Activated naive CD8-positive, alpha-beta T cell treated with anti-CD3 and anti-CD28 coated beads, Interleukin-2, amount 50 U/mL, for 24 hours (primary cell): ENCODE measurements at regions not wholly inside any gene's neighbourhood (a gene's known extent, or its start where the extent isn't known, plus 50 kb on each side); places are given as distances from the start of the nearest gene placed in this dataset.
"Not testable (repeated sequence)": the region's sequence is repeated elsewhere in the genome, so short reads cannot be mapped to it uniquely, and the experiment has no call there.

Experiments used
- ATAC-seq: fragments of 150-1000 bp; cut with Tn5 transposase; one replicate; pipeline ENCODE4 v1.10.0; 2021
- DNase-seq: peaks from one replicate; pipeline ENCODE4 v3.0.0; 2021
- H3K27ac Mint-ChIP-seq: one replicate; pipeline ENCODE4 v1.8.0; 2021; ENCODE audit warnings: mild to moderate bottlenecking, mixed read lengths
- H3K27me3 Mint-ChIP-seq: one replicate; pipeline ENCODE4 v1.8.0; 2021; ENCODE audit warnings: mixed read lengths
- H3K36me3 Mint-ChIP-seq: one replicate; pipeline ENCODE4 v1.8.0; 2021; ENCODE audit warnings: low read depth, mixed read lengths
- H3K4me1 Mint-ChIP-seq: one replicate; pipeline ENCODE4 v1.8.0; 2021; ENCODE audit warnings: mixed read lengths
- H3K4me3 Mint-ChIP-seq: one replicate; pipeline ENCODE4 v1.8.0; 2021; ENCODE audit warnings: mild to moderate bottlenecking, moderate library complexity, mixed read lengths
- H3K9me3 Mint-ChIP-seq: one replicate; pipeline ENCODE4 v1.8.0; 2021; ENCODE audit warnings: mixed read lengths

DNA sequence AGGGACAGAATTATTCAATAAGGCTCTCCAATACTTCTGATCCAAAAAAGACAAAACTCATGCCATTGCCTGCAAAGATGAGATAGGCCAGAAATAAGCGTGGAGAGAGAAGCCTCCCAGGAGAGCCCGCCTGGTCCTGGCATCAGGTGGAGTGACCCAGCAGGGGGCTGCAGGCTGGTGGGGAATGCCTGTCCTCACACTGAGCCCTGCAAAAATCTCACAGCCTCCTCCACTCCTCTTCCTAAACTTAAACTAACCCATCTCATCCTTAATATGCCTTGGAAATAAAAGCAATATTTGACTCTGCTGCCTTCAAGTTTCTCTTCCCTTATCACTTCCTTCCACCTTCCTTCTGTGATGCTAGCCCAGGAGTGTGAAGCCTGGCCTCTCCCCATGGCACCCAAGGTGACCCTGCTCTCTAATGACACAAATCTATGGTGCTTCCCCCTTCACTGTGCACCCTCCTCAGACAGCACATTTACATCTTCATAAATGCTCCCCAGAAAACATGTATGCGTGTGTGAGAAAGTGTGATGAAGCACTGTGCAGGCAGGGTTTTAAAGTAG is 218.4 kb downstream of the ANAPC1 start:
- DNase-seq (no peak), ATAC-seq (no peak)
- Mint-ChIP-seq H3K9me3 (no peaks in the 10 kb centered on the region), H3K36me3 (no peaks in the 10 kb centered on the region), H3K27ac (no peak overlapping the region), H3K4me3 (no peak overlapping the region), H3K4me1 (peaks cover 14% of the 10 kb centered on the region), H3K27me3 (peaks cover 12% of the 10 kb centered on the region)

DNA sequence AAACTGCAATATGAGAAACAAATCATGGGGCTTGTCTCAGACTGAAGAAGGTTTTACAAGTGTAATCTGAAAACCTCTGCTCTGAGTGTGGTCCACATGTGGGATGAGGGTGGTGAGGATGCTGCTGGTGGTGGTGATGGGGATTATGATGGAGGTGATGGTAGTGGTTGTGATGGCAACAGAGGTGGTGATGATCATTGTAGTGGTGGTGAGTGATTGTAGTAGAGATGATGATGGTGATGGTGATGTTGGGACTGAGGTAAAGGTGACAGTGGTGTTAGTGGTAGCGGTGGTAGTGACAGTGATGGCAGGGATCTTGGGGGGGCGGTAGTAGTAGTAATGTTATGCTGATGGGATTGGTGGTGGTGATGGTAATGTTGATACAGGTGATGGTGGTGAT is 217.8 kb downstream of the ANAPC1 start:
- Mint-ChIP-seq H3K4me1 (peaks cover 14% of the 10 kb centered on the region), H3K4me3 (no peak overlapping the region), H3K9me3 (no peaks in the 10 kb centered on the region), H3K36me3 (peaks cover under 1% of the 10 kb centered on the region), H3K27ac (no peak overlapping the region), H3K27me3 (peaks cover 10% of the 10 kb centered on the region)
- ATAC-seq, result no peak
- DNase-seq, result no peak

DNA sequence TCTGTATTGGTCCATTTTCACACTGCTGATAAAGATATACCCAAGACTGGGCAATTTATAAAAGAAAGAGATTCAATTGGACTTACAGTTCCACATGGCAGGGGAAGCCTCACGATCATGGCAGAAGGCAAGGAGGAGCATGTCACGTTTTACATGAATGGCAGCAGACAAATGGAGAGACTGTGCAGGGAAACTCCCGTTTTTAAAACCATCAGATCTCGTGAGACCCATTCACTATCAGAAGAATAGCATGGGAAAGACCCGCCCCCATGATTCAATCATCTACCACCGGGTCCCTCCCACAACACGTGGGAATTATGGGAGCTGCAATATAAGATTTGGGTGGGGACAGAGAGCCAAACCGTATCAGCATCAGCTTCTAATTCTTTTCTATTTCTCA is 217.0 kb downstream of the ANAPC1 start:
- no peak overlapping the region for H3K27ac Mint-ChIP-seq
- H3K4me1 Mint-ChIP-seq, result peaks cover 12% of the 10 kb centered on the region
- no peak for DNase-seq
- H3K9me3 Mint-ChIP-seq, result no peaks in the 10 kb centered on the region
- H3K27me3 Mint-ChIP-seq, result peaks cover 8% of the 10 kb centered on the region
- peaks cover 2% of the 10 kb centered on the region for H3K36me3 Mint-ChIP-seq
- H3K4me3 Mint-ChIP-seq, result no peak overlapping the region
- no peak for ATAC-seq

DNA sequence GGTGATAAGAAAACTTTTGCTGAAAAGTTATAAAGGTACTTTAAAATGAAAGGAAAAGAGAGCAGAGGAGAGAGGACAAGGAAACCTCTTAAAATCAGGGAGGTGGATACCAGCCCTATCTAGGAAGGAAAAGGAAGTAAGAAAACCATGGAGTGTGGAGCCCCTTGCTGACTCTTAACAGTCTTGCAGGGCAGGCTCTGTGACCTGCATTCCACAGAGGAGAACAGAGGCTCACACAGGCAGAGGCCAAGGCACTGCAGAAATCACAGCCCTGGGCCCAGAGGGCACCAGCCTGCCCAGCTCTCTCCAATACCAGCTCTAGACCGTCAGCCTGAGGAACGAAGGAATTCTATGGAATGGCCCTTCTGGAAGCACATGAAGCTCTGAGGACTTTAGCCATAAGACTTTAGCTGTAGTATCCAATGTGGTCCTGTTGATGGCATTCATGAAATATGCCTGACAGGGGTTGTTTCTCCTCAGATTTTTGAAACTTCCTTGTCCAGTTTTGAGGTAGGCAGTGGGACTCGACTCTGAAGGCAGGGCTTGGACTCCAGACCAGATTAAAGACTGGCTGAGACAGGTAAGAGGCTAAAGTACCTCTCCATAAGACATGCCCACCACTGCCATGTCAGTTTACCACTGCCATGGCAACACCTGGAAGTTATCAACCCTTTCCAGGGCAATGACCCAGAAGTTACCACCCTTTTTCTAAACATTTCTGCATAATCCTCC is 216.3 kb downstream of the ANAPC1 start:
- H3K27ac Mint-ChIP-seq, result no peak overlapping the region
- DNase-seq (no peak), ATAC-seq (no peak)
- peaks cover 8% of the 10 kb centered on the region for H3K4me1 Mint-ChIP-seq
- no peaks in the 10 kb centered on the region for H3K9me3 Mint-ChIP-seq
- H3K36me3 Mint-ChIP-seq, result peaks cover 2% of the 10 kb centered on the region
- H3K27me3 Mint-ChIP-seq, result peaks cover 8% of the 10 kb centered on the region
- H3K4me3 Mint-ChIP-seq, result no peak overlapping the region

DNA sequence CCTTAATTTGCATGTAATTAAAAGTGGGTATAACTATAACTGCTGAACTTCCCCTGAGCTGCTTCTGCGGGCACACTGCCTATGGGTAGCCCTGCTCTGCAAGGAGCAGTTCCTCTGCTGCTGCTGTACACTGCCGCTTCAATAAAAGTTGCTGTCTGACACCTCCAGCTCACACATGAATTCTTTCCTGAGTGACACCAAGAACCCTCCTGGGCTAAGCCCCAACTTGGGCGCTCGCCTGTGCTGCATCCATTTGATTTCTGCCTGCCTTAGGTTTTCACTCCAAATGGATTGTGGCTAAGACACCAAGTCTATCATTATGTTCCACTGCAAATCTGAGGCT is 215.7 kb downstream of the ANAPC1 start:
- Mint-ChIP-seq H3K27me3 (peaks cover 8% of the 10 kb centered on the region), H3K4me3 (no peak overlapping the region), H3K36me3 (peaks cover 2% of the 10 kb centered on the region), H3K27ac (no peak overlapping the region), H3K9me3 (no peaks in the 10 kb centered on the region), H3K4me1 (peaks cover 4% of the 10 kb centered on the region)
- ATAC-seq, result no peak
- DNase-seq, result no peak

DNA sequence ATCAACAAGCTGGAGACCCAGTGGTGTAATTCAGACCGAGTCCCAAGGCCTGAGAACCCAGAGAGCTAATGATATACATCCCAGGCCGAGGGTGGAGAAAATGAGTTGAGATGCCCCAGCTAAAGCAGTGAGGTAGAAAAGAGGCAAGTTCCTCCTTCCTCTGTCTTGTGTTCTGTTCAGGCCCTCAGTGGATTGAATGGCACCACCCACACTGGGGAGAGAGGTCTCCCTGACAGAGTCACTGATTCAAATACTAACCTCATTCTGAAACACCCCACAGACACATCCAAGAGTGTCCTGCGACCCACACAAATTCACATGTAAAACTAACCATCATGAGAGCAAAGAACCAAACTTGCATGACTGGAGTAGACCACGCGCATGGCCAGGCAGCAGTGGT is 215.3 kb downstream of the ANAPC1 start:
- peaks cover 2% of the 10 kb centered on the region for H3K36me3 Mint-ChIP-seq
- H3K27ac Mint-ChIP-seq, result no peak overlapping the region
- no peak for DNase-seq
- ATAC-seq, result no peak
- no peaks in the 10 kb centered on the region for H3K4me1 Mint-ChIP-seq
- H3K4me3 Mint-ChIP-seq, result no peak overlapping the region
- H3K27me3 Mint-ChIP-seq, result peaks cover 5% of the 10 kb centered on the region
- no peaks in the 10 kb centered on the region for H3K9me3 Mint-ChIP-seq

DNA sequence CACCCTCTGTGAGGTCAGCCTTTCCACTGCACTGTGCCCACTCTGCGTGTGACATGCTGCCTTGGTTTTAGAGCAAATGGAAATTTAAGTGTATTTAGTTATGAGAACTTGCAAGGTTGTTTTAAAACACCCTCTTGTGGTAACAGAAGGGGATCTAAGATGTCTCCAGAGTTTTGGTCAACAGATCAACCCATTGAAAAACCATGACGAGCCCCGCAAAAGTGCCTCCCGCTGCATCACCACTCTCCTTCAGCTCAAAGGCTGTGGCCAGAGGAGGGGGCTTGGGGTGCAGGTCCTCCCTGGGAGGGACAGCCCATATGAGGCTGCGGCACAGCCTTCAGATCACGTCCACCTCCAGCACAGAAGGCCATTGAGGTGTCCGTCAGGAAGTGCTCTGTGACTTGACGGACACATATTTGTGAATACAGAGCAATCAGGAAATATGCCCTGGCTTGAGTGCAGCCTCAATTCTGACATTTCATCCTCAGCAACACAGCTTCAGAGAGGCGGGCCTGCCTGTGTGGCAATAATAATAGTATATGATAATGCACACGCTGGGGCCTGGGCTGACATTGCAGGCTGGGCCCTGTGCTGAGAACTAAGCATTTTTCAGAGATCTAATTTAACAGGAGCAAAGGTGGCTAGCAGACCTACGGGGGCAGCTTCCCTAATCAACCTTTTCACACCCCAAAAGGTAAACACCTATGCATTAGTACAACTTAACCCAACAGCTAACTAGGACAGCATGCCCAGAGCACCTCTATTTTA is 213.9 kb downstream of the ANAPC1 start:
- Mint-ChIP-seq H3K4me3 (no peak overlapping the region), H3K27ac (no peak overlapping the region), H3K4me1 (no peaks in the 10 kb centered on the region), H3K36me3 (peaks cover 2% of the 10 kb centered on the region), H3K9me3 (no peaks in the 10 kb centered on the region), H3K27me3 (no peaks in the 10 kb centered on the region)
- no peak for ATAC-seq
- DNase-seq, result no peak

DNA sequence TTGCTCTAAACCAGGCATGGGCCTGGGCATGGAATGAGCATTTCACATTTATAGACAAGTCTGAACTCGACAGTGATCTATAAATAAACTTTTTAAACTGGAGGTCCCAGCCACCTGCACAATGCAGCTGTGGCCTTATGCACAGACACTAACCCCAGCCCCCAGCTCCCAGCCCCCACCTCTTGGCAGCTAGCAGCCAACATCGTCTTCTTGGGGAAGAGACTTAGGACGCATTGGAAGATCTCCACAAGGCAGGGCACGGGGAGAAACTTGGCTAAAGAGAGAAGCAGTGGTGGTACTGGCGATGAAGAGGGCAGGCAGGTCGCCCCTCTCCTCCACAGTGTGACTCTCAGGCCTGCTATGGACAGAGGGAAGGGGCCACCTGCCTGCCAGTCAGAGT is 213.2 kb downstream of the ANAPC1 start:
- no peak for DNase-seq
- no peak overlapping the region for H3K4me3 Mint-ChIP-seq
- H3K9me3 Mint-ChIP-seq, result no peaks in the 10 kb centered on the region
- H3K27me3 Mint-ChIP-seq, result no peaks in the 10 kb centered on the region
- H3K27ac Mint-ChIP-seq, result no peak overlapping the region
- ATAC-seq, result no peak
- H3K36me3 Mint-ChIP-seq, result peaks cover 2% of the 10 kb centered on the region
- no peaks in the 10 kb centered on the region for H3K4me1 Mint-ChIP-seq

DNA sequence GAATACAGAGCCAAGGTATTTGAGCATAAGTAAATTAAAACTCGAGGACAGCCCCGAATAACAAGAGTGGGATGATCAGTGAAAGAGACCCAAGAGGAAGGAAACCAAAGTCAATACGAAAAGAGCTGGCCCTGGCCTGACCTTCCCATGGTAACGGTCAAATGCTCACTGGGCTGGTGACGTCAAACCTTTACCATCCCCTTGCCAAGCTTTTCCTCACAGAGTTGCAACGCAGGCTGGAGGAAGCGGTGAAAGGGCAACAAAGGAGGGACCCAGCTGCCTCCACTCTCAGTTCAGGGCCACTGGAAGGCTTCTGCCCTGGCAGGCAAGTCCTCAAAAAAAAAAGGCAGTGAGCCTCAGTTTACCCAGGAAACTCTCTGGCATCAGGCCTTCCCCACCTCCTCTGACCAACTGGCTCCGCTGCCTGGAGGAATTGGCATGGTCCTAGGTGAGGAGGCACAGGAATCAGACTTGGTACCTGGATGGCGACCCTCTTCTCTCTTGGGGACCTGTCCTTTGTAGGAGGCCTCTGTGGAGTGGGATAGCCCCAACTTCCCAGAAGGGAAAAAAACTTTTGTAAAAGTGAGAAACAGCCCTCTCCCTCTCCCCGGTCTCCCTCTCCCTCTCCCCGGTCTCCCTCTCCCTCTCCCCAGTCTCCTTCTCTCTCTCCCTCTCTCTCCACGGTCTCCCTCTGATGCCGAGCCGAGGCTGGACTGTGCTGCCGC is 212.4 kb downstream of the ANAPC1 start:
- Mint-ChIP-seq H3K27me3 (no peaks in the 10 kb centered on the region), H3K36me3 (peaks cover 2% of the 10 kb centered on the region), H3K27ac (no peak overlapping the region), H3K4me3 (no peak overlapping the region), H3K4me1 (no peaks in the 10 kb centered on the region), H3K9me3 (no peaks in the 10 kb centered on the region)
- no peak for DNase-seq
- ATAC-seq, result no peak

DNA sequence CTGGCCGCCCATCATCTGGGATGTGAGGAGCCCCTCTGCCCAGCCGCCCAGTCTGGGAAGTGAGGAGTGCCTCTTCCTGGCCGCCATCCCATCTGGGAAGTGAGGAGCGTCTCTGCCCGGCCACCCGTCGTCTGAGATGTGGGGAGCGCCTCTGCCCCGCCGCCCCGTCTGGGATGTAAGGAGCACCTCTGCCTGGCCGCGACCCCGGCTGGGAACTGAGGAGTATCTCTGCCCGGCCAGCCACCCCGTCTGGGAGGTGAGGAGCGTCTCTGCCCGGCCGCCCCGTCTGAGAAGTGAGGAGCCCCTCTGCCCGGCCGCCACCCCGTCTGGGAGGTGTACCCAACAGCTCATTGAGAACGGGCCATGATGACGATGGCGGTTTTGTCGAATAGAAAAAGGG is 211.4 kb downstream of the ANAPC1 start:
- not testable (repeated sequence) for DNase-seq, H3K9me3 Mint-ChIP-seq, H3K27ac Mint-ChIP-seq, H3K4me3 Mint-ChIP-seq, H3K27me3 Mint-ChIP-seq, ATAC-seq, H3K4me1 Mint-ChIP-seq, H3K36me3 Mint-ChIP-seq

DNA sequence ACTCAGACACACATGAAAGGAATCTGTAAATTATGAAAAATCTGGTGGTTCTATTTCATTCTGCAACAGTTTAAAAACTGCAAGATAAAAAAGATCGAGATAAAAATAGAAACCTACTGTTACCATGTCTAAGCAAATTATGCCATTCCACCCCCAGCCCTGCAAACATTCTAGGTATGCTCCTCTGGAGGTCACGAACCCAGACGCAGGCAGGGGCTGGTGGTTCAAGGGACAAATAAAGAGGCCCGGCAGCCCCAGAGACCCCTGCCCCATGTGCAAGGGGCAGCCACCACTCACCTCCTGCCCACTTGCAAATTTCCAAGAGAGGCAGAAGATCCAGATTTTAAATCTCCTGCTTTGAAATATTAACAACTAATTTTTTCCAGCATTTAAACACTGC is 210.5 kb downstream of the ANAPC1 start:
- H3K36me3 Mint-ChIP-seq, result peaks cover 2% of the 10 kb centered on the region
- ATAC-seq, result no peak
- DNase-seq, result no peak
- no peaks in the 10 kb centered on the region for H3K9me3 Mint-ChIP-seq
- H3K4me1 Mint-ChIP-seq, result peaks cover 1% of the 10 kb centered on the region
- peaks cover 4% of the 10 kb centered on the region for H3K27me3 Mint-ChIP-seq
- H3K4me3 Mint-ChIP-seq, result no peak overlapping the region
- H3K27ac Mint-ChIP-seq, result no peak overlapping the region

DNA sequence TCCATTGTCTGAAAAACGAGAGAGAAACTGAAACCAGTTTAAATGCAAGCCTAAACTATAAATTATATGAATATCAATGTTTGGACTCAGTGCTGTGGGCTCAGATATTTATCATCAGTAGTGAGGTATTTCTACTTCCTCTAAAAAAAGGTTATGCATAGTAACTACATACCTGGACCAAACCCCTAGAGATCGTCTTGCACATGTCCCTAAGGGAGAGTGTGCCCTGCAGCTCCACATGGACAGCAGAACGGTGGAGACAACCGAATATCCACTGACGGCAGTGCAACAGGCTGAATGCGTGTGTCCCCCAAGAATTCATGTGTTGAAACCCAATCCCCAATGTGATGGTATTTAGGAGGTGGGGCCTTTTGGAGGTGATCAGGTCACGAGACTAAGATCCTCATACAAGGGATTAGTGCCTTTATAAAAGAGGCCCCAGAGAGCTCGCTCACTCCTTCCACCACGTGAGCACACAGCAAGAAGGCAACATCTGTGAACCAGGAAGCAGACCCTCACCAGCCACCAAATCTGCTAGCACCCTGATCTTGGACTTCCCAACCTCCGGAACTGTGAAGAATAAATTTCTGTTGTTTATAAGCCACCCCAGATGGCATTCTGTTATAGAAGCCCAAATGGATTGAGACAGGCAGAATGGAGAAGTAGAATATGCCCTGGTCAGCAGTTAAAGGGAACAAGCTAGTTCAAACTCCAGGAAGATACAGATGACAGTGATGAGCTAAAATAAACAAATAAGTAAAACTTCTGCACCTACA is 208.4 kb downstream of the ANAPC1 start:
- Mint-ChIP-seq H3K4me1 (peaks cover 7% of the 10 kb centered on the region), H3K27ac (no peak overlapping the region), H3K4me3 (no peak overlapping the region), H3K9me3 (no peaks in the 10 kb centered on the region), H3K27me3 (peaks cover 4% of the 10 kb centered on the region), H3K36me3 (peaks cover 2% of the 10 kb centered on the region)
- ATAC-seq, result no peak
- DNase-seq, result no peak

DNA sequence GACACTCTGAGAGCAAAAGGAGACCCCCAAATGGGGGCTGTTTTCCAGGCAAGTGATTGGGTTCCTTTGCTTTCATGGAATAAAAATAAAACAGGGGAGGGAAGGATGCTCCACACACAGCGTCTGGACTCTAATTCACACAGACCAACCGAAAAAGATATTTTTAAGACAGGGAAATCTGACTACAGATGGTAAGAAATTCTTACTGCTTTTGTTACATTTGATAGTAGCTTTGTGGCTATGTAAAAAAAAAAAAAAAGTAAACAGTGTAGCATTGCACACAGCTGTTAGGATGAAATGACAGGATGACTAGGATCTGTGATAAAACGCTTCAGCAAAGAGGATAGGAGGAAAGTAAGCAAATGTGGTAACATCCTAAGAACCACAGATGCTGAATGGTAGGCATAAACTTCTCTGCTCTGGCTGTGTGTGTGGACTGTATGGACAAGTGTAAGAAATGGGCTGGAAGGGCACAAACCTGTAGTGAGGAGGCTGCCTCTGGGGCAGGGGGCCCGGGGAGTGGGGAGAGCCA is 207.6 kb downstream of the ANAPC1 start:
- peaks cover 7% of the 10 kb centered on the region for H3K4me1 Mint-ChIP-seq
- H3K4me3 Mint-ChIP-seq, result no peak overlapping the region
- H3K36me3 Mint-ChIP-seq, result no peaks in the 10 kb centered on the region
- H3K9me3 Mint-ChIP-seq, result no peaks in the 10 kb centered on the region
- no peak overlapping the region for H3K27ac Mint-ChIP-seq
- no peak for ATAC-seq
- no peak for DNase-seq
- peaks cover 6% of the 10 kb centered on the region for H3K27me3 Mint-ChIP-seq

DNA sequence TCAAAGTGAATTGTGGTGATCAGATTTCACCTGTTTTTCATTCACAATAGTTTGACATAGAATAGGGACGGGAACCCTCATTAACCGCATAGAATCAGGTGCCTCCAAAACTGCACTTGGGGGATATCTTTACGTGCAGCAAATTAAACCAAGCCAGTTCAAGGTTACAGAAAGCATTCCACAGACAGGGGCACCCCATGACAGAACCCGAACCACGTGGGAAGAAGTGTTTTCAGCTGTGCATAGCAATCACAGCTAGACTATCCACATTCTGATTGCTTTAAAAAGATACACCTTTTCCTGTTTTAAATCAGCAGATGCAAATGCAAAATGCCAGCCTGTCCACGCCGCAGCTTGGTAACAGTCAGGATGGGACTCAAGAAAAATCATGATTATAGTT is 205.8 kb downstream of the ANAPC1 start:
- Mint-ChIP-seq H3K27ac (no peak overlapping the region), H3K9me3 (no peaks in the 10 kb centered on the region), H3K4me3 (no peak overlapping the region), H3K36me3 (no peaks in the 10 kb centered on the region), H3K4me1 (peaks cover 7% of the 10 kb centered on the region), H3K27me3 (peaks cover 7% of the 10 kb centered on the region)
- DNase-seq (no peak), ATAC-seq (no peak)
